Esophagus (tissue), 2 donors: ENCODE measurements at regions not wholly inside any gene's neighbourhood (a gene's known extent, or its start where the extent isn't known, plus 50 kb on each side); places are given as distances from the start of the nearest gene placed in this dataset.

Experiments
- H3K27ac ChIP-seq, 2 donors: one replicate each; pipeline ENCODE4 v1.5.1; 2013; ENCODE audit warnings: low read depth in 2 of 2, mild to moderate bottlenecking in 2 of 2, inconsistent platforms in 1 of 2, low read length in 1 of 2, moderate library complexity in 1 of 2
- H3K27me3 ChIP-seq, 2 donors: one replicate each; pipeline ENCODE4 v1.6.1; 2013; ENCODE audit warnings: low read length in 2 of 2, control low read depth in 1 of 2, mild to moderate bottlenecking in 1 of 2; ENCODE audit not compliant: insufficient read depth in 2 of 2, control insufficient read depth in 1 of 2
- H3K36me3 ChIP-seq, 2 donors: one replicate each; pipeline ENCODE4 v1.6.1; 2013; ENCODE audit warnings: low read length in 1 of 2; ENCODE audit not compliant: control insufficient read depth in 2 of 2, insufficient read depth in 2 of 2
- H3K4me1 ChIP-seq, 2 donors: one replicate each; pipeline ENCODE4 v1.6.1; 2013; ENCODE audit warnings: low read length in 1 of 2; ENCODE audit not compliant: control insufficient read depth in 2 of 2, insufficient read depth in 2 of 2
- H3K4me3 ChIP-seq, 2 donors: one replicate each; pipeline ENCODE4 v1.5.1; 2013; ENCODE audit warnings: low read length in 2 of 2, mild to moderate bottlenecking in 2 of 2, low read depth in 1 of 2, moderate library complexity in 1 of 2
- H3K9me3 ChIP-seq, 2 donors: one replicate each; pipeline ENCODE4 v1.6.1; 2013; ENCODE audit warnings: mild to moderate bottlenecking in 2 of 2, low read depth in 1 of 2, low read length in 1 of 2, moderate library complexity in 1 of 2; ENCODE audit not compliant: control insufficient read depth in 2 of 2, insufficient read depth in 1 of 2
- WGBS, 2 donors: extraction: QIAGEN DNeasy Blood & Tissue Kit; methylation state at CpG; one replicate each; pipeline ENCODE4 v1.1.7; 2013; 5-methylcytosine and 5-hydroxymethylcytosine counted together
- donor health status: healthy with polysubstance abuse.
- donor health status: Bipolar disorder and iron deficiency.

- H3K9me3 ChIP-seq, result peaks cover 0 to 3% of the 10 kb centered on the region in 2 donors
- 50 to 55% methylated on average over 6 of the region's 6 CpGs for WGBS, 2 donors
- H3K4me1 ChIP-seq, result no peaks in the 10 kb centered on the region
- no peaks in the 10 kb centered on the region for H3K36me3 ChIP-seq
- no peak overlapping the region for H3K4me3 ChIP-seq
- no peak overlapping the region for H3K27ac ChIP-seq
- H3K27me3 ChIP-seq, result no peaks in the 10 kb centered on the region
These were observed 632.3 kb upstream of the TLE4 start for GRCh38 chr9:78939311-78940065.

- WGBS, 2 donors, result 75 to 84% methylated on average over 4 of the region's 4 CpGs
These were observed 631.5 kb upstream of the TLE4 start for GRCh38 chr9:78940121-78940855.

GRCh38 chr9:78954286-78954685 lies 617.5 kb upstream of the TLE4 start:
- no peak overlapping the region for H3K27ac ChIP-seq
- 40 to 48% methylated on average over 2 of the region's 2 CpGs for WGBS, 2 donors
- no peaks in the 10 kb centered on the region for H3K4me1 ChIP-seq
- no peaks in the 10 kb centered on the region for H3K36me3 ChIP-seq
- H3K9me3 ChIP-seq, result peaks cover 0 to 3% of the 10 kb centered on the region in 2 donors
- H3K27me3 ChIP-seq, result no peaks in the 10 kb centered on the region
- no peak overlapping the region for H3K4me3 ChIP-seq

More at GRCh38 chr9:78940121-78940855, 631.5 kb upstream of the TLE4 start:
- Histone ChIP-seq H3K9me3 (peaks cover 0 to 3% of the 10 kb centered on the region in 2 donors), H3K4me3 (no peak overlapping the region), H3K27me3 (no peaks in the 10 kb centered on the region), H3K27ac (no peak overlapping the region), H3K36me3 (no peaks in the 10 kb centered on the region), H3K4me1 (no peaks in the 10 kb centered on the region)

GRCh38 chr9:78958892-78959291 lies 612.9 kb upstream of the TLE4 start:
- Histone ChIP-seq H3K27me3 (no peaks in the 10 kb centered on the region), H3K27ac (no peak overlapping the region), H3K4me3 (no peak overlapping the region), H3K4me1 (no peaks in the 10 kb centered on the region), H3K36me3 (no peaks in the 10 kb centered on the region), H3K9me3 (peaks cover 0 to 2% of the 10 kb centered on the region in 2 donors)
- 59 to 67% methylated on average over 2 of the region's 2 CpGs for WGBS, 2 donors

GRCh38 chr9:78962156-78962555 lies 609.6 kb upstream of the TLE4 start:
- Histone ChIP-seq H3K27ac (no peak overlapping the region), H3K4me3 (no peak overlapping the region), H3K36me3 (no peaks in the 10 kb centered on the region), H3K4me1 (no peaks in the 10 kb centered on the region), H3K9me3 (peaks cover 0 to 2% of the 10 kb centered on the region in 2 donors), H3K27me3 (no peaks in the 10 kb centered on the region)
- 62 to 68% methylated on average over 2 of the region's 2 CpGs for WGBS, 2 donors

- Histone ChIP-seq H3K9me3 (peaks cover 0 to 2% of the 10 kb centered on the region in 2 donors), H3K27me3 (no peaks in the 10 kb centered on the region), H3K36me3 (no peaks in the 10 kb centered on the region), H3K27ac (no peak overlapping the region), H3K4me3 (no peak overlapping the region), H3K4me1 (no peaks in the 10 kb centered on the region)
These were observed 607.9 kb upstream of the TLE4 start for GRCh38 chr9:78963911-78964310.

GRCh38 chr9:78967596-78968217 lies 604.1 kb upstream of the TLE4 start:
- no peak overlapping the region for H3K27ac ChIP-seq
- no peaks in the 10 kb centered on the region for H3K4me1 ChIP-seq
- H3K9me3 ChIP-seq, result no peaks in the 10 kb centered on the region
- H3K36me3 ChIP-seq, result no peaks in the 10 kb centered on the region
- H3K4me3 ChIP-seq, result no peak overlapping the region
- no peaks in the 10 kb centered on the region for H3K27me3 ChIP-seq
- WGBS, 2 donors, result 76 to 92% methylated on average over 3 of the region's 3 CpGs

GRCh38 chr9:78970375-78970774 lies 601.4 kb upstream of the TLE4 start:
- WGBS, 2 donors, result 74 to 76% methylated on average over 2 of the region's 2 CpGs
- H3K36me3 ChIP-seq, result no peaks in the 10 kb centered on the region
- no peaks in the 10 kb centered on the region for H3K4me1 ChIP-seq
- H3K9me3 ChIP-seq, result no peaks in the 10 kb centered on the region
- no peak overlapping the region for H3K27ac ChIP-seq
- H3K4me3 ChIP-seq, result no peak overlapping the region
- no peaks in the 10 kb centered on the region for H3K27me3 ChIP-seq

- Histone ChIP-seq H3K4me1 (no peaks in the 10 kb centered on the region), H3K36me3 (no peaks in the 10 kb centered on the region), H3K27me3 (no peaks in the 10 kb centered on the region), H3K27ac (no peak overlapping the region), H3K4me3 (no peak overlapping the region), H3K9me3 (no peaks in the 10 kb centered on the region)
- whole genome bisulfite sequencing, 2 donors, result 25 to 34% methylated on average over 4 of the region's 4 CpGs
These were observed 600.2 kb upstream of the TLE4 start for GRCh38 chr9:78971540-78971939.
